IMR-90 (cell line): ENCODE measurements at regions not wholly inside any gene's neighbourhood (a gene's known extent, or its start where the extent isn't known, plus 50 kb on each side); places are given as distances from the start of the nearest gene placed in this dataset.

ENCODE experiments used
- CTCF ChIP-seq: conservative IDR thresholded peaks from 2 replicates; pipeline ENCODE4 v1.5.1; 2012; ENCODE audit warnings: mild to moderate bottlenecking, low read depth, low read length, improper control_type of control experiment
- POLR2A ChIP-seq: IDR thresholded peaks from 2 replicates; pipeline ENCODE4 v1.6.1; 2012; ENCODE audit warnings: mild to moderate bottlenecking, low read depth, low read length
- RAD21 ChIP-seq: IDR thresholded peaks from 2 replicates; pipeline ENCODE4 v1.6.1; 2012; ENCODE audit warnings: low read length, improper control_type of control experiment
- RFX5 ChIP-seq: IDR thresholded peaks from 2 replicates; pipeline ENCODE4 v1.8.0; 2012; ENCODE audit warnings: low read depth, mild to moderate bottlenecking, low read length, moderate library complexity
- SMC3 ChIP-seq: fragments of 150-350 bp; IDR thresholded peaks from 2 replicates; pipeline ENCODE4 v1.6.1; 2016; ENCODE audit warnings: low read depth, mild to moderate bottlenecking, antibody characterized with exemption, low read length, moderate library complexity
- USF2 ChIP-seq: fragments of 150-350 bp; IDR thresholded peaks from 2 replicates; pipeline ENCODE4 v1.6.1; 2017; ENCODE audit warnings: mild to moderate bottlenecking, antibody characterized with exemption, low read length, low read depth

GRCh38 chr3:6447166-6447801 is 413.6 kb upstream of the GRM7 start:
- TF ChIP-seq CTCF (no peak), RFX5 (no peak), RAD21 (no peak), USF2 (no peak), POLR2A (no peak), SMC3 (no peak)
